GM23338 (cell line): ENCODE measurements at regions not wholly inside any gene's neighbourhood (a gene's known extent, or its start where the extent isn't known, plus 50 kb on each side); places are given as distances from the start of the nearest gene placed in this dataset.

Experiments
- ATAC-seq: fragments of 200-7000 bp; cut with Tn5 transposase; 3 replicates; pipeline ENCODE4 v1.9.1; 2020
- DNase-seq: peaks from one replicate; pipeline ENCODE4 v3.0.0-alpha.2; 2015; ENCODE audit warnings: low spot score
- H2AFZ ChIP-seq: fragments of 200-600 bp; sonication (generic); 2 replicates; pipeline ENCODE4 v1.8.0; 2016; ENCODE audit warnings: antibody characterized with exemption, mild to moderate bottlenecking, moderate library complexity
- H3F3A ChIP-seq: fragments of 200-600 bp; sonication (generic); replicated peaks from 2 replicates; pipeline ENCODE4 v1.8.0; 2017; ENCODE audit warnings: antibody characterized with exemption, mixed run types, low read depth
- H3K27ac ChIP-seq: fragments of 200-600 bp; sonication (generic); 2 replicates; pipeline ENCODE4 v1.6.1; 2016; ENCODE audit warnings: low read depth
- H3K27me3 ChIP-seq: fragments of 200-600 bp; sonication (generic); 2 replicates; pipeline ENCODE4 v1.8.0; 2016; ENCODE audit warnings: mild to moderate bottlenecking, mixed run types, moderate library complexity; ENCODE audit not compliant: insufficient read depth
- H3K36me3 ChIP-seq: fragments of 200-600 bp; sonication (generic); 2 replicates; pipeline ENCODE4 v1.8.0; 2016; ENCODE audit warnings: mild to moderate bottlenecking; ENCODE audit not compliant: insufficient read depth
- H3K4me1 ChIP-seq: fragments of 200-600 bp; sonication (generic); 2 replicates; pipeline ENCODE4 v1.8.0; 2016; ENCODE audit warnings: mild to moderate bottlenecking, moderate library complexity; ENCODE audit not compliant: insufficient read depth
- H3K4me2 ChIP-seq: fragments of 200-600 bp; sonication (generic); 2 replicates; pipeline ENCODE4 v1.7.1; 2017; ENCODE audit warnings: mixed run types
- H3K4me3 ChIP-seq: fragments of 200-600 bp; sonication (generic); 2 replicates; pipeline ENCODE4 v1.6.1; 2016; ENCODE audit warnings: mixed run types
- H3K79me2 ChIP-seq: fragments of 200-600 bp; sonication (generic); replicated peaks from 2 replicates; pipeline ENCODE4 v1.8.0; 2017; ENCODE audit warnings: mild to moderate bottlenecking; ENCODE audit not compliant: insufficient read depth
- H3K9me2 ChIP-seq: fragments of 200-600 bp; sonication (generic); 2 replicates; pipeline ENCODE4 v1.8.0; 2017; ENCODE audit not compliant: insufficient read depth
- H4K20me1 ChIP-seq: fragments of 200-600 bp; sonication (generic); replicated peaks from 2 replicates; pipeline ENCODE4 v1.8.0; 2017; ENCODE audit warnings: mild to moderate bottlenecking; ENCODE audit not compliant: insufficient read depth
- H3K27ac Mint-ChIP-seq: 2 replicates; pipeline ENCODE4 v1.8.0; 2020; ENCODE audit warnings: inconsistent platforms, mild to moderate bottlenecking, moderate library complexity, mixed read lengths
- H3K27me3 Mint-ChIP-seq: 3 replicates; pipeline ENCODE4 v1.8.0; 2022; ENCODE audit warnings: low read depth, mild to moderate bottlenecking, moderate library complexity, mixed read lengths, inconsistent platforms; ENCODE audit not compliant: insufficient read depth, poor library complexity
- H3K36me3 Mint-ChIP-seq: 3 replicates; pipeline ENCODE4 v1.8.0; 2021; ENCODE audit warnings: low read depth, mild to moderate bottlenecking, inconsistent platforms, moderate library complexity, mixed read lengths
- H3K4me1 Mint-ChIP-seq: 3 replicates; pipeline ENCODE4 v1.8.0; 2020; ENCODE audit warnings: mild to moderate bottlenecking, inconsistent platforms, mixed read lengths
- H3K4me3 Mint-ChIP-seq: 3 replicates; pipeline ENCODE4 v1.8.0; 2021; ENCODE audit warnings: moderate library complexity, mild to moderate bottlenecking, inconsistent platforms, mixed read lengths
- H3K9me3 Mint-ChIP-seq: 3 replicates; pipeline ENCODE4 v1.8.0; 2020; ENCODE audit warnings: moderate library complexity, mild to moderate bottlenecking, inconsistent platforms, mixed read lengths
- CREB1 ChIP-seq: fragments of 250-450 bp; sonication (Bioruptor Pico); IDR thresholded peaks from 2 replicates; pipeline ENCODE4 v1.5.0; 2020; ENCODE audit warnings: low read depth, mild to moderate bottlenecking, moderate library complexity
- CTCF ChIP-seq, 2 experiments: fragments of 200-600 bp in 1 of 2; sonication (generic) in 1 of 2; conservative IDR thresholded peaks; 2 replicates each; pipeline versions ENCODE4 v1.5.1 to v1.6.1; 2016 to 2017; ENCODE audit warnings: antibody characterized with exemption in 2 of 2, low read depth in 2 of 2, mild to moderate bottlenecking in 2 of 2, moderate library complexity in 1 of 2
- ETS1 ChIP-seq: IDR thresholded peaks from 2 replicates; pipeline ENCODE4 v1.6.1; 2016; ENCODE audit warnings: antibody characterized with exemption
- EZH2 ChIP-seq: fragments of 200-600 bp; sonication (generic); IDR thresholded peaks from one replicate; pipeline ENCODE4 v1.8.0; 2017; ENCODE audit warnings: antibody characterized with exemption, mild to moderate bottlenecking, low read depth; ENCODE audit not compliant: unreplicated experiment
- EZH2phosphoT487 ChIP-seq: fragments of 200-600 bp; sonication (generic); IDR thresholded peaks from one replicate; pipeline ENCODE4 v1.8.1; 2018; ENCODE audit warnings: antibody characterized with exemption; ENCODE audit not compliant: unreplicated experiment
- JUNB ChIP-seq: IDR thresholded peaks from one replicate; pipeline ENCODE4 v1.6.1; 2016; ENCODE audit warnings: antibody characterized with exemption; ENCODE audit not compliant: unreplicated experiment
- NANOG ChIP-seq: IDR thresholded peaks from 2 replicates; pipeline ENCODE4 v1.6.1; 2016; ENCODE audit warnings: antibody characterized with exemption, borderline replicate concordance
- POLR2AphosphoS5 ChIP-seq: IDR thresholded peaks from 2 replicates; pipeline ENCODE4 v1.6.1; 2016; ENCODE audit warnings: antibody characterized with exemption, low read depth
- ZNF114 ChIP-seq: fragments of 250-450 bp; sonication (Bioruptor Pico); IDR thresholded peaks from 2 replicates; pipeline ENCODE4 v1.5.0; 2020; ENCODE audit warnings: mild to moderate bottlenecking, moderate library complexity
- ZNF331 ChIP-seq: fragments of 250-450 bp; sonication (Bioruptor Pico); IDR thresholded peaks from 2 replicates; pipeline ENCODE4 v1.5.0; 2020; ENCODE audit warnings: low read depth, mild to moderate bottlenecking, moderate library complexity
- ZNF462 ChIP-seq: fragments of 250-450 bp; sonication (Bioruptor Pico); IDR thresholded peaks from 2 replicates; pipeline ENCODE4 v1.5.0; 2020; ENCODE audit warnings: mild to moderate bottlenecking, moderate library complexity

GRCh38 chr4:79489506-79489905 lies 81.5 kb upstream of the GK2 start:
- Histone ChIP-seq H3F3A (no peaks in the 10 kb centered on the region), H3K4me1 (no peaks in the 10 kb centered on the region), H3K27me3 (no peaks in the 10 kb centered on the region), H4K20me1 (no peaks in the 10 kb centered on the region), H3K9me2 (0 out of 2 replicates have a peak, but pooled peaks cover 10% of the 10 kb centered on the region), H3K4me2 (no peak overlapping the region), H3K79me2 (no peaks in the 10 kb centered on the region), H3K27ac (no peak overlapping the region), H3K36me3 (no peaks in the 10 kb centered on the region), H3K4me3 (no peak overlapping the region), H2AFZ (no peak overlapping the region)
- no peak overlapping the region for H3K4me3 Mint-ChIP-seq
- DNase-seq (no peak), ATAC-seq (no peak)
- H3K27ac Mint-ChIP-seq, result no peak overlapping the region
- TF ChIP-seq CREB1 (CRISPR knock-in tag) (no peak), JUNB (no peak), EZH2phosphoT487 (no peak), ZNF331 (CRISPR knock-in tag) (no peak), EZH2 (no peak), NANOG (no peak), ZNF114 (CRISPR knock-in tag) (no peak), CTCF (conservative IDR thresholded peaks at IDR 0.05; ENCODE audit: low read depth in 2 of 2) (no peak), POLR2AphosphoS5 (no peak)
- no peaks in the 10 kb centered on the region for H3K36me3 Mint-ChIP-seq
- no peaks in the 10 kb centered on the region; the same call in 2 of the 3 replicates for H3K9me3 Mint-ChIP-seq
- H3K4me1 Mint-ChIP-seq, result no peaks in the 10 kb centered on the region
- H3K27me3 Mint-ChIP-seq, result no peaks in the 10 kb centered on the region

GRCh38 chr4:79476196-79476595 lies 68.2 kb upstream of the GK2 start:
- Histone ChIP-seq H3K27me3 (no peaks in the 10 kb centered on the region), H3F3A (no peaks in the 10 kb centered on the region), H4K20me1 (no peaks in the 10 kb centered on the region), H3K36me3 (no peaks in the 10 kb centered on the region), H3K9me2 (no peaks in the 10 kb centered on the region), H2AFZ (no peak overlapping the region), H3K79me2 (no peaks in the 10 kb centered on the region), H3K4me3 (no peak overlapping the region), H3K4me2 (no peak overlapping the region), H3K27ac (no peak overlapping the region), H3K4me1 (no peaks in the 10 kb centered on the region)
- no peak for DNase-seq
- no peak for ATAC-seq
- no peaks in the 10 kb centered on the region for H3K9me3 Mint-ChIP-seq
- no peaks in the 10 kb centered on the region for H3K4me1 Mint-ChIP-seq
- no peak overlapping the region for H3K27ac Mint-ChIP-seq
- H3K36me3 Mint-ChIP-seq, result no peaks in the 10 kb centered on the region
- no peaks in the 10 kb centered on the region for H3K27me3 Mint-ChIP-seq
- H3K4me3 Mint-ChIP-seq, result no peak overlapping the region
- no peak for TF ChIP-seq EZH2phosphoT487
- no peak for TF ChIP-seq ZNF462 (CRISPR knock-in tag)
- no peak for TF ChIP-seq EZH2
- TF ChIP-seq ZNF114 (CRISPR knock-in tag), result no peak
- TF ChIP-seq ZNF331 (CRISPR knock-in tag), result no peak
- TF ChIP-seq ETS1, result no peak
- TF ChIP-seq CTCF (conservative IDR thresholded peaks at IDR 0.05; ENCODE audit: low read depth in 2 of 2), result no peak
- no peak for TF ChIP-seq CREB1 (CRISPR knock-in tag)
